Loucy (cell line): ENCODE measurements at regions not wholly inside any gene's neighbourhood (a gene's known extent, or its start where the extent isn't known, plus 50 kb on each side); places are given as distances from the start of the nearest gene placed in this dataset.

ENCODE experiments used
- H2AFZ ChIP-seq: fragments of 200-600 bp; sonication (generic); 2 replicates; pipeline ENCODE4 v1.6.0; 2016; ENCODE audit warnings: antibody characterized with exemption, mild to moderate bottlenecking, low read length, moderate library complexity
- H3F3A ChIP-seq: fragments of 200-600 bp; 2 replicates; pipeline ENCODE4 v1.6.0; 2016; ENCODE audit warnings: antibody characterized with exemption, low read depth, mild to moderate bottlenecking
- H3K27me3 ChIP-seq: fragments of 200-600 bp; sonication (generic); 2 replicates; pipeline ENCODE4 v1.6.1; 2014; ENCODE audit warnings: low read length, mild to moderate bottlenecking; ENCODE audit not compliant: insufficient read depth, poor library complexity, severe bottlenecking
- H3K36me3 ChIP-seq: fragments of 200-600 bp; sonication (generic); 2 replicates; pipeline ENCODE4 v1.6.1; 2016; ENCODE audit warnings: low read length; ENCODE audit not compliant: insufficient read depth
- H3K4me1 ChIP-seq: fragments of 200-600 bp; sonication (generic); 2 replicates; pipeline ENCODE4 v1.5.1; 2014; ENCODE audit warnings: low read length, mild to moderate bottlenecking; ENCODE audit not compliant: insufficient read depth, poor library complexity, severe bottlenecking
- H3K4me2 ChIP-seq: fragments of 200-600 bp; sonication (generic); 2 replicates; pipeline ENCODE4 v1.6.0; 2014; ENCODE audit warnings: antibody characterized with exemption, low read length, low read depth, mild to moderate bottlenecking; ENCODE audit not compliant: poor library complexity, severe bottlenecking
- H3K4me3 ChIP-seq: fragments of 200-600 bp; sonication (generic); 2 replicates; pipeline ENCODE4 v1.5.1; 2014; ENCODE audit warnings: low read length, mild to moderate bottlenecking, mixed read lengths; ENCODE audit not compliant: poor library complexity, severe bottlenecking
- H3K79me2 ChIP-seq: fragments of 200-600 bp; sonication (generic); 2 replicates; pipeline ENCODE4 v1.6.1; 2014; ENCODE audit warnings: low read length; ENCODE audit not compliant: insufficient read depth
- H3K9ac ChIP-seq: fragments of 200-600 bp; sonication (generic); 2 replicates; pipeline ENCODE4 v1.6.0; 2014; ENCODE audit warnings: mild to moderate bottlenecking, low read depth, low read length, moderate library complexity; ENCODE audit not compliant: poor library complexity, severe bottlenecking
- H3K9me2 ChIP-seq: fragments of 200-600 bp; sonication (generic); replicated peaks from 2 replicates; pipeline ENCODE4 v1.6.1; 2016; ENCODE audit warnings: low read depth, low read length, mixed read lengths
- H3K9me3 ChIP-seq: fragments of 200-600 bp; sonication (generic); 2 replicates; pipeline ENCODE4 v1.6.1; 2014; ENCODE audit warnings: mild to moderate bottlenecking, antibody characterized with exemption, low read length, low read depth; ENCODE audit not compliant: insufficient read depth
- H4K20me1 ChIP-seq: fragments of 200-600 bp; sonication (generic); 2 replicates; pipeline ENCODE4 v1.6.0; 2014; ENCODE audit warnings: antibody characterized with exemption, low read length, mild to moderate bottlenecking; ENCODE audit not compliant: insufficient read depth, poor library complexity, severe bottlenecking
- EZH2phosphoT487 ChIP-seq: fragments of 200-600 bp; IDR thresholded peaks from 2 replicates; pipeline ENCODE4 v1.6.1; 2018; ENCODE audit warnings: antibody characterized with exemption, mild to moderate bottlenecking, moderate library complexity, borderline replicate concordance
- TF ChIP-seq, protein P1 (sequence below): fragments of 200-600 bp; sonication (generic); conservative IDR thresholded peaks from 2 replicates; pipeline ENCODE4 v1.5.1; 2014; ENCODE audit warnings: mild to moderate bottlenecking, antibody characterized with exemption, low read length

DNA sequence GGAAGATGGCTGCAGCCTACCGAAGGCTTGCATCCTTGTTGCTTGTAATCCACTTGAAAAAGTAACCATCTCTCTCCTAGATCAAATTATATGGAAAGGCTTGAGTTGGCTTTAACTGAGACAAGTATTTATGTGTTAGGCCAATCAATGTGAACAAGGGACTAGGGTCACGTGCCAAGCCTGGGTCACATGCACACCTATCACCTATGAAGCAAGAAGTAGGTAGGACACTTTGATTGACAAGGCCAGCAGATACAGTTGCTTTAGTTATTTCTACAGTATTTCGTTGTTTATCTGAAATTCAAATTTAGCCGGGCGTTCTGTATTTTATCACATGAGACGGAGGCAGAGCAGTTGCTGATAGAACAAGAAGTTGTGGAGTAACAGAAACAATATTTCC is 212.3 kb upstream of the OTX2 start:
- TF ChIP-seq EZH2phosphoT487: no peak
- TF ChIP-seq, protein P1, sequence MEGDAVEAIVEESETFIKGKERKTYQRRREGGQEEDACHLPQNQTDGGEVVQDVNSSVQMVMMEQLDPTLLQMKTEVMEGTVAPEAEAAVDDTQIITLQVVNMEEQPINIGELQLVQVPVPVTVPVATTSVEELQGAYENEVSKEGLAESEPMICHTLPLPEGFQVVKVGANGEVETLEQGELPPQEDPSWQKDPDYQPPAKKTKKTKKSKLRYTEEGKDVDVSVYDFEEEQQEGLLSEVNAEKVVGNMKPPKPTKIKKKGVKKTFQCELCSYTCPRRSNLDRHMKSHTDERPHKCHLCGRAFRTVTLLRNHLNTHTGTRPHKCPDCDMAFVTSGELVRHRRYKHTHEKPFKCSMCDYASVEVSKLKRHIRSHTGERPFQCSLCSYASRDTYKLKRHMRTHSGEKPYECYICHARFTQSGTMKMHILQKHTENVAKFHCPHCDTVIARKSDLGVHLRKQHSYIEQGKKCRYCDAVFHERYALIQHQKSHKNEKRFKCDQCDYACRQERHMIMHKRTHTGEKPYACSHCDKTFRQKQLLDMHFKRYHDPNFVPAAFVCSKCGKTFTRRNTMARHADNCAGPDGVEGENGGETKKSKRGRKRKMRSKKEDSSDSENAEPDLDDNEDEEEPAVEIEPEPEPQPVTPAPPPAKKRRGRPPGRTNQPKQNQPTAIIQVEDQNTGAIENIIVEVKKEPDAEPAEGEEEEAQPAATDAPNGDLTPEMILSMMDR: no peak
- Histone ChIP-seq H3K27me3 (no peaks in the 10 kb centered on the region), H3K36me3 (no peaks in the 10 kb centered on the region), H3K9ac (no peak overlapping the region), H3K9me3 (no peaks in the 10 kb centered on the region), H3K79me2 (no peaks in the 10 kb centered on the region), H3K4me1 (no peaks in the 10 kb centered on the region), H3F3A (no peaks in the 10 kb centered on the region), H4K20me1 (no peaks in the 10 kb centered on the region), H3K4me2 (no peak overlapping the region), H2AFZ (no peak overlapping the region), H3K9me2 (no peaks in the 10 kb centered on the region), H3K4me3 (no peak overlapping the region)

DNA sequence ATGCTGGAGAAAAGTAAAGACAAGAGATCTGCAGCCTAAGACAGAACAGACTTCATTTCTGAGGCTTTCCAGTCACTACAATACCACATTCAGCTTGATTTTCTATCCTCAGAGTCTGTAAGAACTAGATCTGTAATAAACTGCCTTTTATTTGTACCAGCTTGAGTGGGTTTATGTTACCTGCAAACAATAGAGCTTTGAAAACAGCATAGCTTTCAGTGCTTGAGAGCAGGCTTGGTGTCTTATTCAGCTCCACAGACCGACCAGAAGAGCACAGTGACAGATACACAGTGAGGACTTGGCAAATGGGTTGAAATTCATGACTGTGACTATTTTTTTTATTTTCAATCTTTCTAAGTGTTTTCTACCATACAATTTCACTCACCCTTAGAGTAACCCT is 207.8 kb upstream of the OTX2 start:
- no peak overlapping the region for H3K4me2 ChIP-seq
- H3K9ac ChIP-seq: no peak overlapping the region
- H3K36me3 ChIP-seq: no peaks in the 10 kb centered on the region
- H4K20me1 ChIP-seq: no peaks in the 10 kb centered on the region
- no peaks in the 10 kb centered on the region for H3K27me3 ChIP-seq
- TF ChIP-seq EZH2phosphoT487: no peak
- TF ChIP-seq, protein P1: no peak
- no peak overlapping the region for H2AFZ ChIP-seq
- no peaks in the 10 kb centered on the region for H3K9me2 ChIP-seq
- H3K9me3 ChIP-seq: no peaks in the 10 kb centered on the region
- H3K4me1 ChIP-seq: no peaks in the 10 kb centered on the region
- H3F3A ChIP-seq: no peaks in the 10 kb centered on the region
- H3K4me3 ChIP-seq: no peak overlapping the region
- H3K79me2 ChIP-seq: no peaks in the 10 kb centered on the region

DNA sequence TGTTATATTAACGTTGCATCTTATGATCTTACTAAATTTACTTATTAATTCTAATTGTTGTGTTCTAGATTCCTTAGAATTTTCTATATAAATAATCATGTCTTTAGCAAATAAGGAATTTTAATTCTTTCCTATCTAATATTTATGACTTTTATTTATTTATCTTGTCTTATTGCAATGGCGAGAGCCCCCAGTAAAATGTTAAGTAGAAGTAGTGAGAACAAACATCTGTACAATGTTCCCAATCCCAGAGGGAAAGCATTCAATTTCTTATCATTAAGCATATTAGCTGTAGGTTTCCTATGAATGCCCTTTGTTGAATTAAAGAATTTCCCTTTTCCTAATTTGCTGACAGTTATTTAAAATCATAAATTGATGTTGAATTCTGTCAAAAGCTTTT is 203.7 kb upstream of the OTX2 start:
- Histone ChIP-seq H3K4me1 (no peaks in the 10 kb centered on the region), H3K36me3 (no peaks in the 10 kb centered on the region), H2AFZ (no peak overlapping the region), H3K9me2 (no peaks in the 10 kb centered on the region), H3K4me2 (no peak overlapping the region), H3K9ac (no peak overlapping the region), H3F3A (no peaks in the 10 kb centered on the region), H4K20me1 (no peaks in the 10 kb centered on the region), H3K27me3 (no peaks in the 10 kb centered on the region), H3K9me3 (no peaks in the 10 kb centered on the region), H3K4me3 (no peak overlapping the region), H3K79me2 (no peaks in the 10 kb centered on the region)
- TF ChIP-seq, protein P1: no peak
- TF ChIP-seq EZH2phosphoT487: no peak
